ENCODE measurements at regions not wholly inside any gene's neighbourhood (a gene's known extent, or its start where the extent isn't known, plus 50 kb on each side); places are given as distances from the start of the nearest gene placed in this dataset.

DNA sequence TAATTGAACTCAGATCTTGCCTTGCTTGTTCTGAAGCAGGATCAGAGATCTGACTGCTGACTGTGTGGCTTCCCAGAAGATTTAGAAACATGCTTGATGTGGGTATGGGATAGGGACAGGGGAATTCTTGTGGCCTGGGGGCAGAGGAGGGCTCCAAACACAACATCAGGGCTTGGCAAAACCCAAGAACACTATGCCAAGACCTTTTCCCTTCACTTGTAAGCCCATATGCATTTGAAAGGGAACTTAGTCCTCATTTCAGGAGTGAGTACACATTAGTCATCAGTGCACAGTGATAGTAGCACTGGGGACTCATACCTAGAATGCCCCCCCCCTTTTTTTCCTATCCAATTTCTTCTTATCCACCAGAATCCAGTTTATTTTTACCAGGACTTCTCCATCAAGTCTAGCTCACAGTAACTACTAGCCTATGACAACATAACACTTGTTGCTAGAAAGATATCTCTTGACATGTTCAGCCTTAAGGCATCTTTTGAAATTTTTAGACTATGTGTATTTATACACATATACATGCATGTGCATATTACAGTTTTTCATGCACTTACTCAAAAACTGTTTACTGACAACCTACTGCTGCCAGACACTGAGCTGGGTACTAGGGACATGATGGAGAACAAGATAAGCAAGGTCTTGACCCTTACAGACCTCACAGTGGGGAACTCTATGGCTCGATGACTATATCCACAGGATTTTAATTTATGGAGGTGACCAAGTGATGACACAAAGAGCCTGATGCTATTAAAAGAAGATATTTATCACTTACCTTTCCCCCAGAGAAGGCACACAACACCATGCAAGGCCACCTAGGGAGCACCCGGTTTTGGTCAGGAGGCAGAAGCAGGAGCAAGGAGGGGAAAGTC is 158.3 kb upstream of the MAP3K1 start:
- ATAC-seq (ENCODE audit: low read depth) = no peak
- Mint-ChIP-seq H3K4me1 (peaks cover 15% of the 10 kb centered on the region), H3K27me3 (no peaks in the 10 kb centered on the region), H3K27ac (no peak overlapping the region), H3K9me3 (no peaks in the 10 kb centered on the region), H3K4me3 (no peak overlapping the region), H3K36me3 (ENCODE audit: low read depth) (no peaks in the 10 kb centered on the region)
- TF ChIP-seq, protein P1, sequence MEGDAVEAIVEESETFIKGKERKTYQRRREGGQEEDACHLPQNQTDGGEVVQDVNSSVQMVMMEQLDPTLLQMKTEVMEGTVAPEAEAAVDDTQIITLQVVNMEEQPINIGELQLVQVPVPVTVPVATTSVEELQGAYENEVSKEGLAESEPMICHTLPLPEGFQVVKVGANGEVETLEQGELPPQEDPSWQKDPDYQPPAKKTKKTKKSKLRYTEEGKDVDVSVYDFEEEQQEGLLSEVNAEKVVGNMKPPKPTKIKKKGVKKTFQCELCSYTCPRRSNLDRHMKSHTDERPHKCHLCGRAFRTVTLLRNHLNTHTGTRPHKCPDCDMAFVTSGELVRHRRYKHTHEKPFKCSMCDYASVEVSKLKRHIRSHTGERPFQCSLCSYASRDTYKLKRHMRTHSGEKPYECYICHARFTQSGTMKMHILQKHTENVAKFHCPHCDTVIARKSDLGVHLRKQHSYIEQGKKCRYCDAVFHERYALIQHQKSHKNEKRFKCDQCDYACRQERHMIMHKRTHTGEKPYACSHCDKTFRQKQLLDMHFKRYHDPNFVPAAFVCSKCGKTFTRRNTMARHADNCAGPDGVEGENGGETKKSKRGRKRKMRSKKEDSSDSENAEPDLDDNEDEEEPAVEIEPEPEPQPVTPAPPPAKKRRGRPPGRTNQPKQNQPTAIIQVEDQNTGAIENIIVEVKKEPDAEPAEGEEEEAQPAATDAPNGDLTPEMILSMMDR (IDR thresholded peaks at IDR 0.05) = no peak
- ChIA-PET CTCF (no interaction called here), POLR2A (interaction anchor here (0.6 kb wide), 2 partner anchors 27 to 58 kb away, joined by 4 to 5 read pairs; no protein-coding TSS in a partner anchor)
- intact Hi-C loops (cut with micrococcal nuclease) = no loop called here
- DNase-seq = no peak

DNA sequence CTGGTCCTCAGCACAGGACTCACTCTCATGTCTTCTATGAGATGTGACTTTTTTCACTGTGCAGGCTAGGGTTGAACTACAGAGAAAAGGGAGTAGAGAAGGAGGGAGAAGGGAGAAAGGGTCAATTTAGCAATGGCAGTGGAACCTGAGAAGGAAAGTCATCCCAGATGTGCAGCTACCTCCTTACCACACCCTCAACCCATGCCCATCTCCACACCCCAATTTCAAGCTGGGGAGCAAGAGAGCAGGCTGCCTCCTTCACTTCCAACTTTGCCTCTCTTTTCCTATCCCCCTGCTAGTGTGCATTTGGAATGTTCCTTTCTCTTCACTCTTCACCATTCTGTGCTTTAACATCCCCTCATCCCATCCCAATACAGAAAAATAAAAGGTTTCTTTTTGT is 163.5 kb upstream of the MAP3K1 start:
- intact Hi-C loops (cut with micrococcal nuclease) = no loop called here
- Mint-ChIP-seq H3K27me3 (no peaks in the 10 kb centered on the region), H3K9me3 (no peaks in the 10 kb centered on the region), H3K27ac (no peak overlapping the region), H3K4me1 (peaks cover 17% of the 10 kb centered on the region), H3K4me3 (no peak overlapping the region), H3K36me3 (ENCODE audit: low read depth) (no peaks in the 10 kb centered on the region)
- TF ChIP-seq, protein P1 (IDR thresholded peaks at IDR 0.05) = no peak
- no peak for DNase-seq
- ATAC-seq (ENCODE audit: low read depth) = no peak
- ChIA-PET CTCF (no interaction called here), POLR2A (no interaction called here)

DNA sequence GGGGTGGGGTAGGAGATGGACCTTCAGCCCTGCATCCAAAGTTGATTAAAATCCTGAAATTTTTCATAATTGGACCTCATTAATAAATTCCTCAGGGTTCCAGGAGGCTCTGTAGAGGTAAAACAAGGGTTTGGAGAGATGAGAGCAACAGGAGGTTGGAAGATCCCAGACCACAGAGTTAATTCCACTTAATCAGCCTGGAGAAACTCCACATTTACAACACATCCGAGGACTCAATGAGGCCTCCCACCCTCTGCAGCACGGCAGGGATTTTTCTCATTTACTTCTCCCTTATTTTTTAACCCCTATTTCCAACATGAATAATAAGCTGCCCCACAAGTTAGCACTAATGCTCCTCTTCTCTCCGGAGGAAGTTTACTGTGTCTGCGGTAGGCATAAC is 165.0 kb upstream of the MAP3K1 start:
- H3K4me1 Mint-ChIP-seq = peaks cover 19% of the 10 kb centered on the region
- H3K4me3 Mint-ChIP-seq = no peak overlapping the region
- H3K36me3 Mint-ChIP-seq (ENCODE audit: low read depth) = no peaks in the 10 kb centered on the region
- ATAC-seq (ENCODE audit: low read depth) (no peak), DNase-seq (no peak)
- CTCF ChIA-PET = no interaction called here
- intact Hi-C loops (cut with micrococcal nuclease) = no loop called here
- no peaks in the 10 kb centered on the region for H3K27me3 Mint-ChIP-seq
- no peak overlapping the region for H3K27ac Mint-ChIP-seq
- H3K9me3 Mint-ChIP-seq = no peaks in the 10 kb centered on the region
- POLR2A ChIA-PET = interaction anchor here (0.7 kb wide), 1 partner anchor 11 kb away, joined by 3 read pairs; no protein-coding TSS in a partner anchor
- TF ChIP-seq, protein P1 (IDR thresholded peaks at IDR 0.05) = no peak

DNA sequence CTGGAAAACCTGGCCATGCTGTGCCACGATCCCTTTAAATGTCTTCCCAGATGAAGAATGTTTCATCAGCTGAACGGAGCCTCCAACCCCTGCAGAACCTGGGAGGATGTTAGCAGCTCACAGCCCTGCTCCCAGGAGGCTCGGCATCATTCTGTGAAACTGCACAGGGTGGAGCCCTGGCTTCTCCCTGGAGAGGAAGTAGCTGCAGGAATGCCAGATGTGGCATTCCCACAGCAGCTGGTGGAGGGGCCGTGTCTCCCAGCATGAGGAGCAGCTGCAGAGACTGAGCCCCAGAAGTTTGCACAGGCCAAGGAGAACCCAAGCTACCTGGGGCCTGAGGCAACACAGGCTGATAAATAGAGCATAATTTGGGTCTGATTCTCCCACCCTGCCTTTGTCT is 165.8 kb upstream of the MAP3K1 start:
- Mint-ChIP-seq H3K4me1 (peaks cover 21% of the 10 kb centered on the region), H3K4me3 (no peak overlapping the region), H3K9me3 (no peaks in the 10 kb centered on the region), H3K36me3 (ENCODE audit: low read depth) (no peaks in the 10 kb centered on the region), H3K27ac (no peak overlapping the region), H3K27me3 (no peaks in the 10 kb centered on the region)
- CTCF ChIA-PET = no interaction called here
- TF ChIP-seq, protein P1 (IDR thresholded peaks at IDR 0.05) = no peak
- POLR2A ChIA-PET = no interaction called here
- intact Hi-C loops (cut with micrococcal nuclease) = no loop called here
- ATAC-seq (ENCODE audit: low read depth) (no peak), DNase-seq (no peak)

DNA sequence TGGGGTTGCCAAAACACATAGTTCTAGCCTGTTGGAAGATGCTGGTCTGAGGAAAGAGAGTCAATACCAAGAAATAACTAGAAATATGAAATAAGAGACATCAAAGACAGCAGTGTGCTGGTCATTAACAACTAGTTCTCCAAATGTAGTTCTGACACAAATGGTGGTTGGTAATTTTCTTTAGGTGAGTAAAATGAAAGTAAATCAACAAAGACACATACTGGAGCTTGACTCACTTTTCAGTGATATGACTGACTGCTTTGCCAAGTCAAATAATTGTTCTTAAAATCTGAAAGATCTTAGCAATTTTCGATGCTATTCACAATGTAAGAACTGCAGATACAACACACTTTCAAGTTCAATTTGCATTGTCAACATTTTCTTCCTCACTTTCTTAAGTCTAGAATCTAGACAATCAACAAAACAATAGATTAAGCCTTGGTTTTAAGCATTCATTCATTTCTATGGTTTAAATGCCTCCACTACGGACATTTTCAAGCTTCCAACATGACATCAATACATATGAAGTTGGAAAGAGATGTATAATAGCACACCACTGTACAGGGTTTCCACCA is 166.8 kb upstream of the MAP3K1 start:
- peaks cover 21% of the 10 kb centered on the region for H3K4me1 Mint-ChIP-seq
- CTCF ChIA-PET = no interaction called here

More for the DNA sequence above, 166.8 kb upstream of the MAP3K1 start:
- intact Hi-C loops (cut with micrococcal nuclease) = no loop called here
- no peak overlapping the region for H3K27ac Mint-ChIP-seq
- H3K4me3 Mint-ChIP-seq = no peak overlapping the region
- no peaks in the 10 kb centered on the region for H3K9me3 Mint-ChIP-seq
- ATAC-seq (ENCODE audit: low read depth) (no peak), DNase-seq (no peak)
- POLR2A ChIA-PET = no interaction called here
- no peaks in the 10 kb centered on the region for H3K36me3 Mint-ChIP-seq (ENCODE audit: low read depth)
- TF ChIP-seq, protein P1 (IDR thresholded peaks at IDR 0.05) = no peak
- H3K27me3 Mint-ChIP-seq = no peaks in the 10 kb centered on the region

All from activated B cell treated with CpG ODN at 0.5 μM for 24 hours (primary cell).